IPS-11a (cell line): ENCODE measurements at regions not wholly inside any gene's neighbourhood (a gene's known extent, or its start where the extent isn't known, plus 50 kb on each side); places are given as distances from the start of the nearest gene placed in this dataset.
"Not testable (repeated sequence)": the region's sequence is repeated elsewhere in the genome, so short reads cannot be mapped to it uniquely, and the experiment has no call there.

Source experiments
- H3K4me3 ChIP-seq: one replicate; pipeline ENCODE4 v1.5.1; 2013; ENCODE audit warnings: low read depth, low read length, control low read depth

DNA sequence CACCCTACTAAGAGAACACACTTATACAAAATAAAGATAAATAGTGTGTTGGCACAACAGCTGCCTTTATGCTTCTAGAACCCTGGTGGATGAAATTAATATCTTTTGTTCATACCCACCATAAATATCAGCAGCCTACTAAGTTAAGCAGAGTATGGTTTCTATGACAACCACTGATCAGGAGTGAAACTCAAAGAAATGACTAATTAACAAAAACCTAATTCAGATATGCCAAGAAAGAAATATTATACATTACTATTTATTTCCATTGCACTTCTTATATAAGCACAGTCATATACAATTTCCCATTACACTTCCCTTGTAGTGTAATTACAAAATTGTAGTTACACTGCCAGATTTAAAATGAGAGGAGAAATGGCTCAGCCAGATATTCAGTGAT, 164.1 kb upstream of the CDKN3 start:
- no peak overlapping the region for H3K4me3 ChIP-seq

- H3K4me3 ChIP-seq, result no peak overlapping the region
Observed at GRCh38 chr14:54241517-54241916, 155.3 kb upstream of the CDKN3 start.

- no peak overlapping the region for H3K4me3 ChIP-seq
Observed at GRCh38 chr14:54251356-54251755, 145.5 kb upstream of the CDKN3 start.

GRCh38 chr14:54252072-54252730, 144.6 kb upstream of the CDKN3 start:
- no peak overlapping the region for H3K4me3 ChIP-seq

DNA sequence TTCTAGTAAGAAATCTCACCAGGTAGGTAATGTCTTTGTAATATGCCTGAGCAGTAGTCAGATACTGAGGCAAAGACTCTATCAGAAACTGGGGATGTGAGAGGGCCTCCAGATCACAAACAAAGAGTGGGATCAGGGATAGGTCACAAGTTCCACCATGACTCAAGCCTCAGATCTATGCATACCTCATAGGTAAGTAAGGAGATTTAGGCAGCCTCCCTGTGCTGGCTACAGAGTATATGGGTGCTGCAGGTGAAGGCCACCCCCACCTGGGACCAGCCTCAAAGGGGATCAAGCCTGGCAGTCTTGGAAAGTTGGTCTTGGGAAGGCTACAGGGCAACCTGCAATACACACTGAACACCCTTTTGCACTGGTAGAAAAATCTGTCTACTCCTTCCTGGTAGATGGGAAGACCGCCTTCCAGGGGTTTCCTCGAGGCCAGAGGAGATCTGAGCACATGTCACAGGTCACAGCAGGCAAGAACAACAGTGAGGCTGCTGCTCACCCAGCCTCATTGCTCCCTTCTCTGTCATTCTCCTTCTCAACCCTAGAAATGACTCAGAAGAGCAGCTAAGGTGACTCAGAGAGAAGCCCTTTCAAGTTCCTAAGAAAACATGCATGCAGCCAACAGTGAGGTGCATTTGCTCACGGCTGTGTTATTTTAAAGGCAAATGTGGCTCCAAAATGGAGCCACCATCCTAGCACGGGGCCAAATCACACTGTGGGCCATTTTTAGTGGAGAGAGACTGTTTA, 143.4 kb upstream of the CDKN3 start:
- no peak overlapping the region for H3K4me3 ChIP-seq

- no peak overlapping the region for H3K4me3 ChIP-seq
Observed at GRCh38 chr14:54256156-54256555, 140.7 kb upstream of the CDKN3 start.

DNA sequence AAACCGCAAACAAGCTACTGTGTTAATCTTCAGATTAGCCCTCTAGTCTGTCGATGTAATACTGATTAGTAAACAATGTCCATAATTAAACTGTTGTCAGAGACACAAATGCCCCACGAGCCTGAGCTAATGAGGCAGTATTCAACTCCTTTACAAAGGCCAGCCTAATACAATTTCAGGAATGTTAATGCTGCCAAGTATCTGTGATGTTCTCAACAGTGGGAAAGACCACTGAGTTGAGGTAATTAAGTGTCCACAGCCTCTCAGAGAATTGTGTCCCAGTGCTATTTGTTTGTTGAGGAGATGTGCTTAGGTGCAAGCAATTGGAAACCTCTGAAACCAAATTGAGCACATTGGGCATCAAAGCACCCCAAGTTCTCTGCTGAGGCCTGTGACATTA, 139.4 kb upstream of the CDKN3 start:
- H3K4me3 ChIP-seq, result no peak overlapping the region

DNA sequence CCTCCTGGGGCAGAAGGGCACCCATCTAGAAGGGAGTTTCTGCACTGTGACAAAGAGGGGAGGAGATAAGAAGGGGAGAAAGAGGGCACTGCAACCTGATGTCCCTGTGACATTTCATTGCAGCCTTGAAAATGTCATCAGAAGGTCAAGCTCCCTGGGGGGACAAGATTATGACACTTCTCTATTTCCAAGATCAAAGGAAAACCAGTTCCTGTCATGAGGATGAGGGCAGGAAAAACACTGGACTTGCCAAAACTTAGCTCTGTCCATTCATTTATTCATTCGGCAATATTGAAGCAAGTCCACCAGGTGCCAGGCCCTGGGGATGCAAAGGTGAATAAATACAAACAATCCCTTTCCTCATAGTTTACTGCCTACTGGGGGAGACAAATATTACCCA, 138.4 kb upstream of the CDKN3 start:
- no peak overlapping the region for H3K4me3 ChIP-seq

GRCh38 chr14:54259821-54260220, 137.0 kb upstream of the CDKN3 start:
- H3K4me3 ChIP-seq, result no peak overlapping the region

DNA sequence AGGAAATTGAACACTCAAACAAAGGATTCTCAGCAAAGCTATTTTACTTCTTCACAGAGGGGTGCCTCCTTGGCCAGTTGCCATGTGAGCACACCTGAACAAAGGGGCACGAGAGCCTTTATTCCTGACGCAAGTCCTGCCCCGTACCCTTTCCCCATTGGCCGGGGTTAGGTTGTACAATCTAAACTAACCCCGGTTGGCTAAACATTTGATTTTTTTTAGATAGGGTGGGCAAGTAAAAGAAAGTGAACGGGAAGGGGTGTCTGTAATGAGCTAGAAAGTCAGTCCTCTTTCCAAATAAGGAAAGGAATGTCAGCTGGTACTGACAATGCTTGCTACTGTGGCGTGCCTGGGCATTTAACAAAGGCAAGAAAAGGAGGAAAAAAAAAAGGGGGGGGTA, 135.5 kb upstream of the CDKN3 start:
- H3K4me3 ChIP-seq, result no peak overlapping the region

GRCh38 chr14:54266616-54267015, 130.2 kb upstream of the CDKN3 start:
- not testable (repeated sequence) for H3K4me3 ChIP-seq

DNA sequence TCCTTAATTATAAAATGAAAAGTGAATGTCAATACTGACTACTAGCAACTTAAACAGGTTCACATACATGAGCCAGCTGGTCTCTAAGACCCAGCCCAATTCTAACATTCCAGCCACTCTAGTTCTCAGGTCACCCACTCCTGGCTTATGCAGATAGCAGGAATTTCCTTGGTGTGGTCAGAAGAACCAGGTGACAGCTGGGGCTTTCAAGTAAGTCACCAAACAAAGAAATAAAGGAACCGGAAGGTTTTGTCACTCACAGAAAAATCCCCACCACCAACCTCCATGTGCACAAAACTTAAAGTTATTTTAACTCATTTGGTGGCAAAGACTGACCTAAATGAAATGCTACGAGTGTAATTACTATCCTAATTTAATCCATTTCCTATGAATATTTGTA, 129.6 kb upstream of the CDKN3 start:
- H3K4me3 ChIP-seq, result no peak overlapping the region

- no peak overlapping the region for H3K4me3 ChIP-seq
Observed at GRCh38 chr14:54275997-54276725, 120.6 kb upstream of the CDKN3 start.

DNA sequence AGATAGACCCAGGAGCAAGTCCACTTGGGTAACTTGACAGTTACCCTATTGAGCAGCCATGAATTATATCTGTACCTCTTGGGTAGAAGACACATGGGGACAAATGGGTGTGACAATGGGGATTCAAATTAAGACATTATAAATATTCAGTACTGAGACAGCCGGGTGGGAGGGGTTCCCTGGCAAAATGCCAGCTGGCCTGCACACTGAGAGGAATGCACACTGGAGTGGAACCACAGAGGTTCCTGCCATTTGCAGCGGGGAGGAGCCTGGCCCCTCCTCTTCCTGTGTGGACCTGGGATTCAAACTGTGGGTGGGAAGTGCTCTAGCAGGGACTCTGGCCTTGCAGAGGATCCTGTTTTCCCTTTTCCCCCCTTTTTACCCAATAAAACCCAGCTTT, 118.7 kb upstream of the CDKN3 start:
- no peak overlapping the region for H3K4me3 ChIP-seq

DNA sequence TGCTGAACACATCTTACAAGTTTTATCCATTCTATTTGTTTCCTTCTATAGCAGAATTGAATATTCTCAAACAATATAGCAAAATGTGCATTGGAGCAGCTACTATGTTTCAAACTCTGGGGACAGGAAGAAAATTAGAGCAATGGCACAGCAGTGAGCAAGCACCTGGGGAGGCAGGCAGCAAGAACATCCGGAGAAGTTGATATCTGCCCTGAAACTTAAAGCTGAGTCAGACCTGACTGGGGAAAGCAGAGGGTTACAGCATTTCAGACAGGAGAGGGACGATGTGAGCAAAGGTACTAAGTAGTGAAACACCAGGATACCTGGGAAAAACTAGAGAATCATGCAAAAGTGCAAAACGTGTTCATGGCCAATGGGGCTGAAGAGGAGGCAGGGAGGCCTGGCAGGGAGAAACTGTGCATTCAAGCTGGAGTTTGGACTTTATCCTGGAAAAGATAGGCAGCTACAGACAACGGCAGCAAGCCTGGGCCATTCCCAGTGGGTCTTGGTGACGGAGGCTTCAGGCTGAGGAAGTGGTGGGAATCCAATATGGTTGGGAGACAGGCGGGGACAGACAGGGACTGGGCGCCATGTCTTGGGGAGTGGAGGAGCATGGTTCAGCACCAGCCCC, 118.0 kb upstream of the CDKN3 start:
- no peak overlapping the region for H3K4me3 ChIP-seq

GRCh38 chr14:54282849-54283248, 114.0 kb upstream of the CDKN3 start:
- no peak overlapping the region for H3K4me3 ChIP-seq

DNA sequence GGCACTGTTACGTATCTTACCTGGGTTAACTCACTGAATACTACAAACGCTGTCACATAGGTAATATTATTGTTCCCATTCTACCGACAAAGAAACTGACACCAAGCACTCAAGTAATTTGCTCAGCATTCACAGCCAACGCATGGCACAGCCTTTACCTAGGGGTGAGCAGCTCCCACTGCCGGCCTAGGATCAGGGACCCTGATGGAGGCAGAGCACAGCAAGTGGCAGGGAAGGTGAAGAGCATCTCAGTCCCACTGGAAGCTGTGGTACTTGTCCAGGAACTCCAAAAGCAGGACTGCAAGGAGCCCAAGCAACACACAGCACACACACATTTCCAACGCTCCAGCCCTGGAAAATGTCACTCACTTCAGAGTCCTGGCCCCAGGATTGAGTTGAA, 111.8 kb upstream of the CDKN3 start:
- no peak overlapping the region for H3K4me3 ChIP-seq

DNA sequence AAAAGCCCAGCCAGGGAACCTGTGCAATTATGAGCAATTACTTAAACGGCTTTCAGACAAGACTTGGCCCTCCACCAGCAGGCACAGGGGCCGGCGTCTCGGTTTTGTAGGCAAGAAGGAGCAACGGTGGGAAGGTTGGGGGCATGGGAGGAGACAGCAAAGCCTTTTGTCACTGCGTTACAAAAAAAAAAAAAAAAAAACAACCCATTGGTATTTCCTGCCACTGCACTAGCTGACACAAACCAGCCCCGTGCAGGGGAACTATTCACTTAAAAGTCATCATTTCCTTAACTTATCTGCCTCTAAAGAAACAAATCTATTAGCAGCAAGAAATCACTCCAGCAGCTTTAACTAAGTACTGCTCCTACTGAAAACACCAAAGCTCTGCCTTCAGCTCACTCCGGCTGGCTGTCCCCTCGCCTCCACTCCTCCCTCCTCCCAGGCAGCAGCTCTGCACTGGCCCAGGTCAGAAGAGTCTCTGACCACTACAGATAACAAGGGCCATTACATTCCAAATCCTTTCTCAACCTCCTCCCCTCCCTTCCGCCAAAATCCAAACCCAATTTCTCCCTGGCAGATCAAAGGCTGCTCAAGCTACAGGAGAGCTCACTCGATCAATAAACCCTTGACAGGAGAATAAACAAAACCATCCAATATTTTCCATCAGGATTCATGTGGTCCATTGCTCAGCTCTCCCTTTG, 105.2 kb upstream of the CDKN3 start:
- no peak overlapping the region for H3K4me3 ChIP-seq

DNA sequence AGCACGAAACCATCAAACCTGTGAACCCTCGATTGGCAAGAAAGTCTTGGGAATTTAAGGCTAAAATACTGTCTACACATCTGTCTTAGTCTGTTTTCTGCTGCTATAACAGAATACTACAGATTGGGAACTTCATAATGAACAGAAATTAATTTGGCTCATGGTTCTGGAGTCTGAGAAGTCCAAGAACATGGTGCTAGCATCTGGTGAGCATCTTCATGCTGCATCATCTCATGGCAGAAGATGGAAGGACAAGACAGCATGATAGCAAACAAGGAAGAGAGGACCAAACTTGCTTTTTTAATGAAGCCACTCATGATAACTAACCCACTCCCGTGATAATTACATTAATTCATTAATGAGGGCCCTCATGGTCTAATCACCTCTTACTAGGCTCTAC, 102.0 kb upstream of the CDKN3 start:
- no peak overlapping the region for H3K4me3 ChIP-seq

DNA sequence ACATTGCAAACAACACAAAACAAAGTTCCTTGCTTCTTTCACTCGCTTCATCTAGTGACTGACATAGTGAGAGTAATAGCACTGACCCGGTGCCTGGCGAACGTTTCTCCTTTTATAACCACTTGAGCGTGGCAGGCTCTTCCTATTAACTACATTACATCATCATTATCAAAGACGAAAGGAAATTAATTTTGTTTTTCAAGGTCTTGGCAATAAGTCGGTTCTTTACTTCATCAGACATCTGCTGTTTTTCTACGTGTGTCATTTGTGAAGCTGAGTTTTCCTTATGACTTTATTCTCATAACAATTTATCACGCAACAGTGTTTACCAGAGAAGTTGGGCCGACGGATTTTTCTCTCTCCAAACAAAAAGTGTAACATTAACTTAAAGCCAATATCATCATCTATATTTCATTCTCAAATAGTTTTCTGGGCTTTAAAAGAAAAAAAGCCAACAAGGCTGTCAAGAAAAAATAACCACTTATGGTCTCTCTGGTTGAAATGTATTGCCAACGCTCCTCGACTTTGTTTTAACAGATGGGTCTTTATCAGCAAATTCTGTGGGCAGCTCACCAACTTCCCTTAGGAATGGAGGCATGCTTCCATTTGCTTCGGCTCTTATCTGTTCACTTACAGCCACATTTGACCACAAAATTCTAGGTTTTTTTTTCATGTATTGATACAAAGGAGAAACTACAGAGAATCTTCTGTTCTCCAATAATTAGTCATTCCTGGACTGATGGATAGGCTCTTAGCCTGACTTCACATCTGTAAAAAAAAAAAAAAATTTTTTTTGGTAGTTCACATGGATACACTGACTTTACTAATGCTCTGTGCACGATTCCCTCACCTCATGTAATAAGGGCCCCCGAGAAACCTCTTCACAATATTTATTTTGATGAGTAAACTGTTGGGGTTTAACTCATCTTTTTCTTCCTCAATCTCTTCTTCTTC, 97.1 kb upstream of the CDKN3 start:
- no peak overlapping the region for H3K4me3 ChIP-seq
